ENCODE measurements at regions not wholly inside any gene's neighbourhood (a gene's known extent, or its start where the extent isn't known, plus 50 kb on each side); places are given as distances from the start of the nearest gene placed in this dataset.
A peak's percentile ranks its signal among the peaks of the same experiment; 100 is the strongest.

DNA sequence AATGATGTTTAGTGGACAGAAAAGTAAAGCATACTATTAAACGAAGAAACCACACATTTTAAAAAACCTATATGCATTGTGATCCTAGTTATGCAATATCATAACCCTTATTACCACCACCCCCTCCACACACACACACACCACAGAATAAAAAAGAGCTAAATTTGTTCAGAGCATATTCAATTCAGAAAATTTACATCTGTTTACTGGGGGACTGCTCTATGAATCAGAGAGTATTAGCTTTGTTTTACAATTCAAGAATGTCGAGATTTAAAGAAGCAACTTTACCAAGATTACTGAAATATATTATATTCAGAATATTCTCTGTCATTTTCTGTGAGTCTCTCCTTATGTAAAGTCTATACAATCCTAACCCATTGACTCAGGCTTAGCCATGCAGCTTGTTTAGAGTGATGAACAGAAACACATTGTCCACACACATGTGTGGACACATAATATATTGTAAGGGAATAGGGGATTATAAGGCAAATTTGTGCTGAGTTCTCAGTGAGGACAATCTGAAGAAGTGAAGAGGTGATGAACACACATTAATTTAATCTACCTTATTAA lies 369.6 kb upstream of the MARCKS start:
- no peak for DNase-seq (ENCODE audit: low read depth)
- no peak overlapping the region for H3K4me3 ChIP-seq (replicated peaks; ENCODE audit: low read depth, low read length)
- TF ChIP-seq, protein P1, sequence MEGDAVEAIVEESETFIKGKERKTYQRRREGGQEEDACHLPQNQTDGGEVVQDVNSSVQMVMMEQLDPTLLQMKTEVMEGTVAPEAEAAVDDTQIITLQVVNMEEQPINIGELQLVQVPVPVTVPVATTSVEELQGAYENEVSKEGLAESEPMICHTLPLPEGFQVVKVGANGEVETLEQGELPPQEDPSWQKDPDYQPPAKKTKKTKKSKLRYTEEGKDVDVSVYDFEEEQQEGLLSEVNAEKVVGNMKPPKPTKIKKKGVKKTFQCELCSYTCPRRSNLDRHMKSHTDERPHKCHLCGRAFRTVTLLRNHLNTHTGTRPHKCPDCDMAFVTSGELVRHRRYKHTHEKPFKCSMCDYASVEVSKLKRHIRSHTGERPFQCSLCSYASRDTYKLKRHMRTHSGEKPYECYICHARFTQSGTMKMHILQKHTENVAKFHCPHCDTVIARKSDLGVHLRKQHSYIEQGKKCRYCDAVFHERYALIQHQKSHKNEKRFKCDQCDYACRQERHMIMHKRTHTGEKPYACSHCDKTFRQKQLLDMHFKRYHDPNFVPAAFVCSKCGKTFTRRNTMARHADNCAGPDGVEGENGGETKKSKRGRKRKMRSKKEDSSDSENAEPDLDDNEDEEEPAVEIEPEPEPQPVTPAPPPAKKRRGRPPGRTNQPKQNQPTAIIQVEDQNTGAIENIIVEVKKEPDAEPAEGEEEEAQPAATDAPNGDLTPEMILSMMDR (IDR thresholded peaks at IDR 0.05; ENCODE audit: low read length, missing control alignments): no peak

DNA sequence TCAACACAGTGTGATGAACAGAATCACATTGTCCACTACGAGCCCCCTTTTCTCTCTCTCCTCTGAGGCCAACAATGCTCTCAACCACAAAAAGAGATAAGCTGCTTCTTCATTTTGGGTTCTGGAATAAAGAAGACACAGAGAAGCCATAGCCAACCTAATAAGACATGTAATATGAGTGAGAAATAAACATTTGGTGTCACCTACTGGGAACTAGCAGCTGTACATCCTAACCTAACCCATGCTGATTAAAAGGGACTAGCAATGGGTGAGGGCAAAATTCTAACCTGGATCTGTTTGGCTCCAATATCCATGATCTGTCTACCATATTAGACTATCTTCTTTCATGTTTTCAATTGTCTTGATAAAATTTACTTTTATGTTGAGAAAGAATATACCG lies 369.1 kb upstream of the MARCKS start:
- H3K4me3 ChIP-seq (replicated peaks; ENCODE audit: low read depth, low read length): no peak overlapping the region
- peak; percentile 20 for DNase-seq (ENCODE audit: low read depth)
- TF ChIP-seq, protein P1 (IDR thresholded peaks at IDR 0.05; ENCODE audit: low read length, missing control alignments): no peak

DNA sequence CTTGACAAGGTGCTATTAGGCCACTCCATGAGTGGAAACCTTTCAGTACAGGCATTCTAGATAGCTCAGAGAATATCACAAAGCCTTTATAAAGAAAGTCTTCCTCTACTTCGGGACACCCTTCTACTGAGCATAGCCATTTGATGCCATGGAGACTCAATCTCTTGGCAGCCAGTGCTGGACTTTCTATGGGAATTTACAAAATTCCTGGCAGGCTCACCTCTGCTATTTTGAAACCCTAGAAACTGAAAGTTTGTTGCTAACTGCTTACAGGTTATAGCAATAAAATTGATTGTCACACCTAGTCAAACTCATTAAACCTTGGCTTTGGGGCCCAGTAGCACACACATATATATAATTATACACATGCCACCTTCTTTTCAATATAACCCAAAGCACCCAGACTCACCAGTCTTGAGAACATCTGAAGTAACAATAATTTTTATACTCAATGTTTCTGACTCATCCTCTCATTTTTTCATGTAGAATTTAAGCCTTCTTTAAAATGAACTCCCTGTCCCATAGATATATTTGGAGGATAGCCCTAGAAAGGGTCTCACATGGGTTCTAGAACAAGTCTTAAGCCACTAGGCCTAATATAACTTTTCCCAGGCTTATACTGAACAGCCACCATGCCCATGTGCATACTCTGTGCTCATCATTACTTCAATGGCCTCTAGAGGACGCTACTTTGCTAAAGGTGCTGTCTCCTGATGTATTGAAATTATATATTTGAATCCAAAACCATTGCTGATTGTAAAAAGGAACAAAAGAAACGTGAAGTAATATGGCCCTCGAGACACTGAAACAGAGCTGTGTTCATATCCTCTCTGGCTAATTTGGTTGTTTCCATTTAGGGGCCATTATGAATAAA lies 368.1 kb upstream of the MARCKS start:
- TF ChIP-seq, protein P1 (IDR thresholded peaks at IDR 0.05; ENCODE audit: low read length, missing control alignments): peak; percentile 8
- DNase-seq (ENCODE audit: low read depth): no peak
- H3K4me3 ChIP-seq (replicated peaks; ENCODE audit: low read depth, low read length): no peak overlapping the region

DNA sequence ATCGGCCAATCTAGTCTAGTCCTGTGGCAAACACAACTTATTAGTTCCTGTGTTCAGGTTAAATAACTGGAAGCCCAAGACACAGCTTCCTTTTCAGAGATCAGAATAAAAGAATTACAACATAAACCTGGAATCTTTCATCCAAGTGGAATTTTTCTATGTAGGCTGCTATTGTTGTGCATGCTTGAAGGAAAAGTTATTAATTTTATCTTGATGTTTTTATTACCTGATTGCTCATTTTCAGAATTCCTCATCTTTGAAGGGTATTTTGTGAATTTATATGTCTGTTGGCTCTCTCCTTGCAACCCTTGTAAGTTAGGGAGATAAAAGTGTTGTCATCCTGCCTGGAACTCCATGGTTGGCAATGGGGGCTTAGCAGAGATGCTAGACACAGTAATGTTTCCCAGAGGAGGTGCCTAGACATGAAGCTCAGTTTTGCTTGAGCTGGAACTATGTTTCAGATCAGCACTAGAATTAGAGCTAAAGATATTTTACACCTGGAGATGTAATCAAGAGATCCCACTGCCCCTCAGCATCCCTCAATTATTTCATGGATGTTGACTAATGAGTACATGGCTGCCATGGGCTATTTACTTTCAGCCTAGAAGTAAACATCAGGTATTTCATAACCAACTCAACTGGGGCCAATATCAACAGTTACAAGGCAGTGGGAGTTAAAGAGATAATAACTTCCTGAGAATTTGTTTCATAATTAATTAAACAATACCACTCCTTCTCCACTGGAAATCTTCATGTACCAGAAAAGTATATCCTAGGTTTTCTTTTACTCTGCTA lies 367.0 kb upstream of the MARCKS start:
- TF ChIP-seq, protein P1 (IDR thresholded peaks at IDR 0.05; ENCODE audit: low read length, missing control alignments): no peak
- DNase-seq (ENCODE audit: low read depth): no peak
- no peak overlapping the region for H3K4me3 ChIP-seq (replicated peaks; ENCODE audit: low read depth, low read length)

DNA sequence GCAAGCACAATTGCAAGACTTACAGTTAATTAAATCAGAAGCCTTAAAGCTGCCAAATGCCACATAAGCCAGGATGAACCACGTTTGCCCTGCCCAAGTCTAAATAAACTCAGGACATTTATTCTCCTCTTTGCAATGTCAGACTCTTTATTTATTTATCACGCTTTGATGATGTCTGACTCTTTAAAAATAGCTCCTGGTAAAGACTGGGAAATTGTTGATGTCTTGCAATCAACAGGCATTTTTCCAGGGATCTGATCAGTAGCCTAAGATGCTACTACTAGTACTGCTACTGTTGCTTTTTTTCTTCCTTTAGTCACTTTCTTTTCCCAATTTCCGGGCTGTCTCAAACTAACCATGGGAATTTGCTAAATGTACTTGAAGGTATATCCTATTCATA lies 365.8 kb upstream of the MARCKS start:
- DNase-seq (ENCODE audit: low read depth): no peak
- TF ChIP-seq, protein P1 (IDR thresholded peaks at IDR 0.05; ENCODE audit: low read length, missing control alignments): no peak
- no peak overlapping the region for H3K4me3 ChIP-seq (replicated peaks; ENCODE audit: low read depth, low read length)

DNA sequence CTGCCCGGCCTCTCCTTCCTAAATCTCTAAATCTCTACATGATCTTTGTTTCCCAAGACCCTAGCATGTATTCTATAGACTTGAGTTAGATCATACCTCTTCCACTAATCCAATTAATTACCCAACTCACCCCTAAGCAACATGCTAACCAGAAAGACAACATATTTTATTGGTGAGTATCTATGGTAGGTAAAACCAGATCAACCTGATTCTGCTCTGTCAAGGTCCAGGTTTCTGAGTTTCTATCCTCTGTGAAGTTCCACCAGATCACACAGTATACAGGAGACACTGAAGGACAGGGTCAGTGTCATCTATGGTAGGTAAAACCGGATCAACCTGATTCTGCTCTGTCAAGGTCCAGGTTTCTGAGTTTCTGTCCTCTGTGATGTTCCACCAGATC lies 363.2 kb upstream of the MARCKS start:
- H3K4me3 ChIP-seq (replicated peaks; ENCODE audit: low read depth, low read length): no peak overlapping the region
- no peak for DNase-seq (ENCODE audit: low read depth)
- TF ChIP-seq, protein P1 (IDR thresholded peaks at IDR 0.05; ENCODE audit: low read length, missing control alignments): no peak
